Stomach (tissue), 8 donors: ENCODE measurements at regions not wholly inside any gene's neighbourhood (a gene's known extent, or its start where the extent isn't known, plus 50 kb on each side); places are given as distances from the start of the nearest gene placed in this dataset.

Source experiments
- DNase-seq, 2 donors: peaks; one replicate each; pipeline versions ENCODE4 v3.0.0 to v3.0.0-alpha.2; 2013 to 2019
- H3K27ac ChIP-seq, 5 donors: fragments of 200-600 bp in 4 of 5; sonication (generic) in 4 of 5; one replicate each; pipeline ENCODE4 v1.5.1; 2013 to 2019; ENCODE audit warnings: mild to moderate bottlenecking in 1 of 5, moderate library complexity in 1 of 5
- H3K27me3 ChIP-seq, 3 donors: fragments of 200-600 bp; sonication (generic); one replicate each; pipeline ENCODE4 v1.5.1; 2017 to 2019; ENCODE audit warnings: mixed run types in 1 of 3
- H3K36me3 ChIP-seq, 4 donors: fragments of 200-600 bp; sonication (generic); 1 replicate in 3 of 4; 2 replicates in 1 of 4; pipeline ENCODE4 v1.5.1; 2016 to 2019
- H3K4me1 ChIP-seq, 4 donors: fragments of 200-600 bp; sonication (generic); one replicate each; pipeline ENCODE4 v1.5.1; 2016 to 2019
- H3K4me3 ChIP-seq, 4 donors: fragments of 200-600 bp; sonication (generic) in 3 of 4; one replicate each; pipeline ENCODE4 v1.5.1; 2016 to 2019; ENCODE audit warnings: mild to moderate bottlenecking in 1 of 4
- H3K9me3 ChIP-seq, 4 donors: fragments of 200-600 bp; sonication (generic); one replicate each; pipeline ENCODE4 v1.5.1; 2016 to 2019
- CTCF ChIP-seq, 7 experiments: fragments of 450-650 bp in 4 of 7; fragments of 200-600 bp in 3 of 7; sonication (generic) in 3 of 7; IDR thresholded peaks; one replicate each; pipeline ENCODE4 v1.5.1; 2016 to 2019; ENCODE audit warnings: antibody characterized with exemption in 7 of 7, control low read depth in 2 of 7, mild to moderate bottlenecking in 1 of 7
- EP300 ChIP-seq: sonication (generic); formaldehyde crosslinking; IDR thresholded peaks from one replicate; pipeline ENCODE4 v1.6.1; 2017; ENCODE audit warnings: antibody characterized with exemption
- POLR2A ChIP-seq, 4 donors: fragments of 450-650 bp; IDR thresholded peaks; one replicate each; pipeline ENCODE4 v1.6.1; 2016; ENCODE audit warnings: antibody characterized with exemption in 4 of 4, control low read depth in 2 of 4, mild to moderate bottlenecking in 1 of 4, moderate library complexity in 1 of 4
- POLR2AphosphoS5 ChIP-seq, 3 donors: sonication (generic); formaldehyde crosslinking; IDR thresholded peaks; one replicate each; pipeline ENCODE4 v1.6.1; 2016; ENCODE audit warnings: antibody characterized with exemption in 3 of 3
- WGBS, 5 donors: extraction: QIAGEN DNeasy Blood & Tissue Kit in 3 of 5; methylation state at CpG; one replicate each; pipeline versions ENCODE4 v1.1.5 to v1.1.7; 2013 to 2018; 5-methylcytosine and 5-hydroxymethylcytosine counted together
- intact Hi-C: fragments of 100-400 bp; cut with DNase I; formaldehyde crosslinking; loops from one replicate; pipeline ENCODE4 v1.15.1; 2023; ENCODE audit warnings: low total_unique reads
- donor health status: healthy with polysubstance abuse.
- donor health status: Bipolar disorder and iron deficiency.
- donor health status: healthy.

- no peaks in the 10 kb centered on the region for H3K27me3 ChIP-seq
- H3K27ac ChIP-seq: no peak overlapping the region
- no peak for DNase-seq
- intact Hi-C loops: no loop called here
- no peak overlapping the region for H3K4me3 ChIP-seq
- H3K4me1 ChIP-seq: no peaks in the 10 kb centered on the region
- no peaks in the 10 kb centered on the region for H3K36me3 ChIP-seq
- TF ChIP-seq POLR2A (IDR thresholded peaks at IDR 0.05) (no peak), CTCF (IDR thresholded peaks at IDR 0.05) (no peak), POLR2AphosphoS5 (IDR thresholded peaks at IDR 0.05) (no peak), EP300 (no peak)
- WGBS, 5 donors: 38 to 60% (median 48%) methylated on average over 3 of the region's 3 CpGs
- H3K9me3 ChIP-seq: no peaks in the 10 kb centered on the region
These were observed 1260.4 kb upstream of the ALCAM start for GRCh38 chr3:104106276-104106675.

GRCh38 chr3:104108522-104108921 is 1258.2 kb upstream of the ALCAM start:
- no peak overlapping the region for H3K27ac ChIP-seq
- intact Hi-C loops: no loop called here
- 66 to 80% (median 77%) methylated on average over 2 of the region's 2 CpGs for WGBS, 5 donors
- H3K36me3 ChIP-seq: no peaks in the 10 kb centered on the region
- no peaks in the 10 kb centered on the region for H3K4me1 ChIP-seq
- no peaks in the 10 kb centered on the region for H3K27me3 ChIP-seq
- TF ChIP-seq EP300: no peak
- TF ChIP-seq CTCF (IDR thresholded peaks at IDR 0.05): no peak
- H3K9me3 ChIP-seq: peaks cover 0 to 6% (median 0%) of the 10 kb centered on the region in 4 donors
- no peak overlapping the region for H3K4me3 ChIP-seq
- DNase-seq: no peak

GRCh38 chr3:104126463-104126862 is 1240.2 kb upstream of the ALCAM start:
- no peak for DNase-seq
- intact Hi-C loops: no loop called here
- 88 to 94% (median 92%) methylated on average over 3 to 4 of the region's 4 CpGs for WGBS, 5 donors

GRCh38 chr3:104126864-104127553 is 1239.7 kb upstream of the ALCAM start:
- intact Hi-C loops: no loop called here
- no peak for DNase-seq
- Histone ChIP-seq H3K4me1 (no peaks in the 10 kb centered on the region), H3K36me3 (no peaks in the 10 kb centered on the region), H3K4me3 (no peak overlapping the region), H3K27ac (no peak overlapping the region), H3K9me3 (peaks cover 0 to 8% (median 5%) of the 10 kb centered on the region in 4 donors), H3K27me3 (no peaks in the 10 kb centered on the region)
- TF ChIP-seq EP300: no peak
- no peak for TF ChIP-seq POLR2A (IDR thresholded peaks at IDR 0.05)
- no peak for TF ChIP-seq CTCF (IDR thresholded peaks at IDR 0.05)
- TF ChIP-seq POLR2AphosphoS5 (IDR thresholded peaks at IDR 0.05): no peak
- WGBS, 5 donors: 83 to 90% (median 84%) methylated on average over 7 of the region's 7 CpGs

More at GRCh38 chr3:104126463-104126862, 1240.2 kb upstream of the ALCAM start:
- H3K4me1 ChIP-seq: no peaks in the 10 kb centered on the region
- no peaks in the 10 kb centered on the region for H3K36me3 ChIP-seq
- TF ChIP-seq EP300 (no peak), POLR2A (IDR thresholded peaks at IDR 0.05) (no peak), POLR2AphosphoS5 (IDR thresholded peaks at IDR 0.05) (no peak), CTCF (IDR thresholded peaks at IDR 0.05) (no peak)
- H3K9me3 ChIP-seq: peaks cover 0 to 13% (median 5%) of the 10 kb centered on the region in 4 donors
- no peaks in the 10 kb centered on the region for H3K27me3 ChIP-seq
- no peak overlapping the region for H3K4me3 ChIP-seq
- no peak overlapping the region for H3K27ac ChIP-seq
